Neural cell (in vitro differentiated cells): ENCODE measurements at regions not wholly inside any gene's neighbourhood (a gene's known extent, or its start where the extent isn't known, plus 50 kb on each side); places are given as distances from the start of the nearest gene placed in this dataset.

Source experiments
- H2AFZ ChIP-seq: fragments of 200-600, 300-800 bp; sonication (generic), shearing (Covaris generic); 2 replicates; pipeline ENCODE4 v1.6.0; 2014; ENCODE audit warnings: low read depth, mild to moderate bottlenecking, antibody characterized with exemption, low read length, moderate library complexity
- H3F3A ChIP-seq: fragments of 200-600 bp; shearing (Covaris generic); 2 replicates; pipeline ENCODE4 v1.6.1; 2016; ENCODE audit warnings: mild to moderate bottlenecking, moderate library complexity, mixed read lengths, antibody characterized with exemption, low read length; ENCODE audit not compliant: insufficient read depth, poor library complexity, severe bottlenecking
- H3K27ac ChIP-seq: fragments of 200-600, 300-800 bp; sonication (generic), shearing (Covaris generic); 2 replicates; pipeline ENCODE4 v1.5.1; 2014; ENCODE audit warnings: mild to moderate bottlenecking, low read length, moderate library complexity
- H3K27me3 ChIP-seq: fragments of 300-800, 200-600 bp; sonication (generic), shearing (Covaris generic); 2 replicates; pipeline ENCODE4 v1.6.0; 2014; ENCODE audit warnings: mild to moderate bottlenecking, low read depth, low read length, moderate library complexity; ENCODE audit not compliant: insufficient read depth
- H3K36me3 ChIP-seq: fragments of 300-800, 200-600 bp; sonication (generic), shearing (Covaris generic); 2 replicates; pipeline ENCODE4 v1.5.1; 2014; ENCODE audit warnings: mild to moderate bottlenecking, antibody characterized with exemption, low read length, moderate library complexity; ENCODE audit not compliant: insufficient read depth
- H3K4me2 ChIP-seq: fragments of 300-800, 200-600 bp; sonication (generic), shearing (Covaris generic); 2 replicates; pipeline ENCODE4 v1.6.0; 2014; ENCODE audit warnings: mild to moderate bottlenecking, low read length
- H3K4me3 ChIP-seq: fragments of 300-800, 200-600 bp; sonication (generic), shearing (Covaris generic); 2 replicates; pipeline ENCODE4 v1.5.1; 2014; ENCODE audit warnings: mild to moderate bottlenecking, low read length, moderate library complexity
- H3K79me2 ChIP-seq: fragments of 200-600 bp; shearing (Covaris generic); replicated peaks from 2 replicates; pipeline ENCODE4 v1.6.0; 2014; ENCODE audit warnings: mild to moderate bottlenecking, low read length, moderate library complexity; ENCODE audit not compliant: insufficient read depth
- H3K9ac ChIP-seq: fragments of 300-800, 200-600 bp; sonication (generic), shearing (Covaris generic); 2 replicates; pipeline ENCODE4 v1.6.1; 2016; ENCODE audit warnings: mild to moderate bottlenecking, low read length, mixed read lengths
- H3K9me2 ChIP-seq: fragments of 200-600 bp; shearing (Covaris generic); 2 replicates; pipeline ENCODE4 v1.6.1; 2016; ENCODE audit warnings: mild to moderate bottlenecking, low read length, mixed read lengths; ENCODE audit not compliant: insufficient read depth
- H3K9me3 ChIP-seq: fragments of 200-600, 300-800 bp; sonication (generic), shearing (Covaris generic); 2 replicates; pipeline ENCODE4 v1.6.1; 2016; ENCODE audit warnings: mild to moderate bottlenecking, mixed run types, low read length, moderate library complexity, mixed read lengths
- H4K20me1 ChIP-seq: fragments of 200-600 bp; shearing (Covaris generic); 2 replicates; pipeline ENCODE4 v1.6.1; 2016; ENCODE audit warnings: mild to moderate bottlenecking, mixed run types; ENCODE audit not compliant: insufficient read depth
- CTCF ChIP-seq: fragments of 450-650 bp; IDR thresholded peaks from 2 replicates; pipeline ENCODE4 v1.5.1; 2014; ENCODE audit warnings: antibody characterized with exemption, mild to moderate bottlenecking, moderate library complexity; ENCODE audit not compliant: poor library complexity, severe bottlenecking
- EP300 ChIP-seq: fragments of 450-650 bp; conservative IDR thresholded peaks from 2 replicates; pipeline ENCODE4 v1.6.1; 2014; ENCODE audit warnings: antibody characterized with exemption, mild to moderate bottlenecking, moderate library complexity; ENCODE audit not compliant: poor library complexity, severe bottlenecking
- EZH2 ChIP-seq: fragments of 200-600, 300-800 bp; shearing (Covaris generic), sonication (generic); IDR thresholded peaks from 2 replicates; pipeline ENCODE4 v1.6.1; 2014; ENCODE audit warnings: antibody characterized with exemption, low read length, borderline replicate concordance, mild to moderate bottlenecking; ENCODE audit not compliant: insufficient read depth, poor library complexity, severe bottlenecking
- MXI1 ChIP-seq: fragments of 450-650 bp; conservative IDR thresholded peaks from 2 replicates; pipeline ENCODE4 v1.6.1; 2014; ENCODE audit warnings: antibody characterized with exemption, mild to moderate bottlenecking; ENCODE audit not compliant: poor library complexity, severe bottlenecking
- POLR2AphosphoS5 ChIP-seq: IDR thresholded peaks from 2 replicates; pipeline ENCODE4 v1.6.1; 2012
- RAD21 ChIP-seq: fragments of 450-650 bp; conservative IDR thresholded peaks from 2 replicates; pipeline ENCODE4 v1.6.1; 2014; ENCODE audit warnings: antibody characterized with exemption, mild to moderate bottlenecking, moderate library complexity
- REST ChIP-seq: IDR thresholded peaks from 2 replicates; pipeline ENCODE4 v1.6.1; 2012; ENCODE audit warnings: borderline replicate concordance
- SMC3 ChIP-seq: fragments of 450-650 bp; conservative IDR thresholded peaks from 2 replicates; pipeline ENCODE4 v1.6.1; 2014; ENCODE audit warnings: antibody characterized with exemption, mild to moderate bottlenecking, moderate library complexity; ENCODE audit not compliant: poor library complexity
- TAF1 ChIP-seq: IDR thresholded peaks from 2 replicates; pipeline ENCODE4 v1.6.1; 2012; ENCODE audit warnings: low read depth

DNA sequence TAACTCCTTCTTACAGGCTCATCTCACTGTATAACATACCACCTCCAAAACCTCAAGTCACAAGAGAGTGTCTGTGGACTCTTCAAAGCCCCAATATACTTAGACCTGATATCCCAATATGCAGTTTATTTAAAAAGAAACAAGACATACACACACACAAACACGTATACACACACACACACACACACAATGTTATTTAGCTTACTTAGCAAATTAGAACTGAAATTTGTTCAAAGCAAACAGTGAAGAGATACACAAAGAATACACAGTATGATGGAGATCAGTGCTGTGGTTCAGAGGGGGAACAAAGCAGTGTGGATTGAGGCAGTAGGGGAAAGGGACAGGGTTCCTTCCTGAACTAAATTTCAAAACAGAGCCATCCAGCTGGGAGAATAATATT lies 807.2 kb downstream of the IPMK start:
- H3K27me3 ChIP-seq: no peaks in the 10 kb centered on the region
- TF ChIP-seq EP300: no peak
- TF ChIP-seq REST: no peak
- no peak for TF ChIP-seq POLR2AphosphoS5
- TF ChIP-seq RAD21: no peak
- no peak for TF ChIP-seq EZH2
- no peak for TF ChIP-seq CTCF
- no peak overlapping the region for H3K4me2 ChIP-seq
- no peak overlapping the region for H3K27ac ChIP-seq
- H3K9ac ChIP-seq: no peak overlapping the region
- H3K4me3 ChIP-seq: no peak overlapping the region
- H3K9me2 ChIP-seq: no peaks in the 10 kb centered on the region
- H3F3A ChIP-seq: no peaks in the 10 kb centered on the region
- no peaks in the 10 kb centered on the region for H3K36me3 ChIP-seq
- no peaks in the 10 kb centered on the region for H3K79me2 ChIP-seq
- H4K20me1 ChIP-seq: no peaks in the 10 kb centered on the region
- H2AFZ ChIP-seq: no peak overlapping the region
- no peaks in the 10 kb centered on the region for H3K9me3 ChIP-seq

GRCh38 chr10:57457972-57458512 lies 809.7 kb downstream of the IPMK start:
- no peaks in the 10 kb centered on the region for H3K36me3 ChIP-seq
- no peak overlapping the region for H2AFZ ChIP-seq
- H3K27me3 ChIP-seq: no peaks in the 10 kb centered on the region
- no peaks in the 10 kb centered on the region for H4K20me1 ChIP-seq
- TF ChIP-seq RAD21: no peak
- no peak for TF ChIP-seq EZH2
- no peak for TF ChIP-seq MXI1
- TF ChIP-seq SMC3: no peak
- TF ChIP-seq REST: no peak
- no peak for TF ChIP-seq POLR2AphosphoS5
- TF ChIP-seq EP300: no peak
- TF ChIP-seq CTCF: no peak
- no peak for TF ChIP-seq TAF1
- H3F3A ChIP-seq: no peaks in the 10 kb centered on the region
- no peak overlapping the region for H3K4me2 ChIP-seq
- H3K79me2 ChIP-seq: no peaks in the 10 kb centered on the region
- no peak overlapping the region for H3K9ac ChIP-seq
- no peak overlapping the region for H3K4me3 ChIP-seq
- H3K27ac ChIP-seq: no peak overlapping the region
- H3K9me3 ChIP-seq: no peaks in the 10 kb centered on the region
- no peaks in the 10 kb centered on the region for H3K9me2 ChIP-seq
